Endothelial cell of umbilical vein (primary cell): ENCODE measurements at regions not wholly inside any gene's neighbourhood (a gene's known extent, or its start where the extent isn't known, plus 50 kb on each side); places are given as distances from the start of the nearest gene placed in this dataset.

Experiments
- BruUV-seq: library from RNA; stranded (reverse); fragments of 400-500 nt; replicated peaks from 2 replicates; lab custom pipeline; 2021; lab: Mats Ljungman, UMichigan
- CTCF ChIA-PET: fragments of 300-600, 350-600 bp; sonication (Branson Sonifier 250); formaldehyde crosslinking; loops from one replicate; lab custom pipeline; 2021; ENCODE audit warnings: antibody characterized with exemption, inconsistent platforms; lab: Charles Lee
- POLR2A ChIA-PET: fragments of 300-600, 350-600 bp; sonication (Branson Sonifier 250); formaldehyde crosslinking; loops from one replicate; lab custom pipeline; 2021; ENCODE audit warnings: antibody characterized with exemption, inconsistent platforms; lab: Charles Lee
- DNase-seq: peaks from one replicate; pipeline ENCODE4 v3.0.0-alpha.2; 2011; ENCODE audit warnings: low read depth, low spot score
- FAIRE-seq: peaks from 2 replicates; lab custom pipeline; 2011; peaks lifted over from hg19 to GRCh38; lab: Jason Lieb, UNC
- H2AFZ ChIP-seq: 2 replicates; pipeline ENCODE4 v1.6.0; 2012; ENCODE audit warnings: low read depth, low read length, control low read depth, inconsistent platforms
- H3K27ac ChIP-seq: 2 replicates; pipeline ENCODE4 v1.5.1; 2011; ENCODE audit warnings: low read depth, mild to moderate bottlenecking, control low read depth, low read length, moderate library complexity; ENCODE audit not compliant: insufficient read depth
- H3K27me3 ChIP-seq, 2 experiments: 2 replicates each; pipeline versions ENCODE4 v1.6.0 to v1.6.1; 2011; ENCODE audit warnings: low read length in 2 of 2, mixed read lengths in 1 of 2; ENCODE audit not compliant: control insufficient read depth in 2 of 2, insufficient read depth in 2 of 2
- H3K36me3 ChIP-seq, 2 experiments: 2 replicates in 1 of 2; 3 replicates in 1 of 2; pipeline ENCODE4 v1.5.1; 2011; ENCODE audit warnings: low read length in 2 of 2, mild to moderate bottlenecking in 1 of 2, moderate library complexity in 1 of 2; ENCODE audit not compliant: control insufficient read depth in 2 of 2, insufficient read depth in 2 of 2; ENCODE audit errors: extremely low read depth in 1 of 2
- H3K4me1 ChIP-seq: 3 replicates; pipeline ENCODE4 v1.5.1; 2011; ENCODE audit warnings: mild to moderate bottlenecking, low read length; ENCODE audit not compliant: control insufficient read depth, insufficient read depth; ENCODE audit errors: extremely low read depth
- H3K4me2 ChIP-seq: 2 replicates; pipeline ENCODE4 v1.6.1; 2011; ENCODE audit warnings: low read length, control low read depth, mixed read lengths; ENCODE audit not compliant: insufficient read depth
- H3K4me3 ChIP-seq, 3 experiments: fragments of 200-600 bp in 1 of 3; sonication (generic), shearing (Covaris generic) in 1 of 3; replicated peaks in 1 of 3; 2 replicates each; pipeline ENCODE4 v1.5.1; 2011 to 2016; ENCODE audit warnings: control low read depth in 3 of 3, low read length in 3 of 3, mild to moderate bottlenecking in 2 of 3, inconsistent platforms in 1 of 3, low read depth in 1 of 3, moderate library complexity in 1 of 3; ENCODE audit not compliant: insufficient read depth in 1 of 3
- H3K79me2 ChIP-seq: 2 replicates; pipeline ENCODE4 v1.6.0; 2012; ENCODE audit warnings: low read length, inconsistent platforms; ENCODE audit not compliant: control insufficient read depth, insufficient read depth
- H3K9ac ChIP-seq: replicated peaks from 2 replicates; pipeline ENCODE3; 2011; ENCODE audit warnings: low read length, control low read depth; ENCODE audit not compliant: insufficient read depth; ENCODE audit errors: extremely low read depth
- H3K9me1 ChIP-seq: replicated peaks from 3 replicates; pipeline ENCODE4 v1.6.0; 2011; ENCODE audit warnings: mild to moderate bottlenecking, low read length; ENCODE audit not compliant: control insufficient read depth, insufficient read depth; ENCODE audit errors: extremely low read depth
- H3K9me3 ChIP-seq: replicated peaks from 2 replicates; pipeline ENCODE4 v1.5.1; 2012; ENCODE audit warnings: low read length, inconsistent platforms; ENCODE audit not compliant: control insufficient read depth, insufficient read depth
- H4K20me1 ChIP-seq: replicated peaks from 2 replicates; pipeline ENCODE3; 2011; ENCODE audit warnings: mild to moderate bottlenecking, low read length; ENCODE audit not compliant: control insufficient read depth, insufficient read depth; ENCODE audit errors: extremely low read depth
- CTCF ChIP-seq, 2 donors: IDR thresholded peaks; 1 replicate in 1 of 2; 2 replicates in 1 of 2; pipeline ENCODE4 v1.5.1; 2011; ENCODE audit warnings: low read length in 2 of 2, mild to moderate bottlenecking in 2 of 2, moderate library complexity in 2 of 2, control low read depth in 1 of 2, inconsistent platforms in 1 of 2, low read depth in 1 of 2; ENCODE audit not compliant: insufficient read depth in 1 of 2; ENCODE audit errors: extremely low read depth in 1 of 2
- EZH2 ChIP-seq: IDR thresholded peaks from 2 replicates; pipeline ENCODE4 v1.6.1; 2012; ENCODE audit warnings: borderline replicate concordance, low read depth, mild to moderate bottlenecking, moderate library complexity, low read length, inconsistent platforms; ENCODE audit not compliant: severe bottlenecking
- FOS ChIP-seq: IDR thresholded peaks from 2 replicates; pipeline ENCODE4 v1.6.1; 2011; ENCODE audit warnings: mild to moderate bottlenecking, low read length, moderate library complexity, borderline replicate concordance; ENCODE audit not compliant: insufficient read depth
- GATA2 ChIP-seq: IDR thresholded peaks from 2 replicates; pipeline ENCODE4 v1.7.0; 2011; ENCODE audit warnings: low read depth, mild to moderate bottlenecking, moderate library complexity, mixed read lengths, low read length; ENCODE audit not compliant: insufficient read length, insufficient read depth
- JUN ChIP-seq: IDR thresholded peaks from 2 replicates; pipeline ENCODE4 v1.6.1; 2011; ENCODE audit warnings: borderline replicate concordance, low read depth; ENCODE audit not compliant: insufficient read length, insufficient read depth
- MAX ChIP-seq: IDR thresholded peaks from 2 replicates; pipeline ENCODE4 v1.6.1; 2011; ENCODE audit not compliant: insufficient read depth, insufficient read length
- MYC ChIP-seq: IDR thresholded peaks from one replicate; pipeline ENCODE4 v1.6.1; 2011; ENCODE audit warnings: mild to moderate bottlenecking, low read depth, low read length
- POLR2A ChIP-seq: IDR thresholded peaks from 2 replicates; pipeline ENCODE4 v1.6.1; 2012; ENCODE audit warnings: low read depth, mild to moderate bottlenecking, control low read depth, low read length
- POLR2AphosphoS5 ChIP-seq: IDR thresholded peaks from 2 replicates; pipeline ENCODE4 v1.6.1; 2012; ENCODE audit warnings: low read depth, mild to moderate bottlenecking, control low read depth, low read length, moderate library complexity; ENCODE audit not compliant: insufficient read depth
- dilution Hi-C: fragments of 300-500 bp; cut with MboI; formaldehyde crosslinking; loops from one replicate; pipeline ENCODE4 v1.15.0; 2019; ENCODE audit warnings: low sequenced_read_pairs; ENCODE audit not compliant: extremely low pct_ligation_motif_present
- intact Hi-C: fragments of 100-400 bp; cut with micrococcal nuclease; formaldehyde crosslinking; loops from one replicate; pipeline ENCODE4 v1.10.0; 2022

GRCh38 chr11:111019451-111019850 is 226.1 kb upstream of the POU2AF2 start:
- no peak overlapping the region for H3K4me3 ChIP-seq
- no peaks in the 10 kb centered on the region for H3K79me2 ChIP-seq
- no peak overlapping the region for H3K4me2 ChIP-seq
- no peaks in the 10 kb centered on the region for H4K20me1 ChIP-seq
- H2AFZ ChIP-seq, result no peak overlapping the region
- H3K9me3 ChIP-seq, result no peaks in the 10 kb centered on the region
- FAIRE-seq (no peak), DNase-seq (no peak)
- peaks cover 2% of the 10 kb centered on the region for H3K9me1 ChIP-seq
- CTCF ChIA-PET, result no interaction called here
- BruUV-seq, result no TSS peak
- TF ChIP-seq MAX (no peak), EZH2 (no peak), MYC (no peak), GATA2 (no peak), JUN (no peak), CTCF (IDR thresholded peaks at IDR 0.05; ENCODE audit: extremely low read depth in 1 of 2, insufficient read depth in 1 of 2, low read depth in 1 of 2, low read length in 2 of 2) (no peak), POLR2AphosphoS5 (no peak), POLR2A (no peak), FOS (no peak)
- H3K27ac ChIP-seq, result no peak overlapping the region
- intact Hi-C loops (no loop called here), dilution Hi-C loops (no loop called here)
- no peaks in the 10 kb centered on the region for H3K4me1 ChIP-seq
- POLR2A ChIA-PET, result no interaction called here
- H3K27me3 ChIP-seq, result no peaks in the 10 kb centered on the region
- no peaks in the 10 kb centered on the region for H3K36me3 ChIP-seq
- no peak overlapping the region for H3K9ac ChIP-seq
